Neural cell (in vitro differentiated cells): ENCODE measurements at regions not wholly inside any gene's neighbourhood (a gene's known extent, or its start where the extent isn't known, plus 50 kb on each side); places are given as distances from the start of the nearest gene placed in this dataset.

Experiments
- H2AFZ ChIP-seq: fragments of 200-600, 300-800 bp; sonication (generic), shearing (Covaris generic); 2 replicates; pipeline ENCODE4 v1.6.0; 2014; ENCODE audit warnings: low read depth, mild to moderate bottlenecking, antibody characterized with exemption, low read length, moderate library complexity
- H3F3A ChIP-seq: fragments of 200-600 bp; shearing (Covaris generic); 2 replicates; pipeline ENCODE4 v1.6.1; 2016; ENCODE audit warnings: mild to moderate bottlenecking, moderate library complexity, mixed read lengths, antibody characterized with exemption, low read length; ENCODE audit not compliant: insufficient read depth, poor library complexity, severe bottlenecking
- H3K27ac ChIP-seq: fragments of 200-600, 300-800 bp; sonication (generic), shearing (Covaris generic); 2 replicates; pipeline ENCODE4 v1.5.1; 2014; ENCODE audit warnings: mild to moderate bottlenecking, low read length, moderate library complexity
- H3K27me3 ChIP-seq: fragments of 300-800, 200-600 bp; sonication (generic), shearing (Covaris generic); 2 replicates; pipeline ENCODE4 v1.6.0; 2014; ENCODE audit warnings: mild to moderate bottlenecking, low read depth, low read length, moderate library complexity; ENCODE audit not compliant: insufficient read depth
- H3K36me3 ChIP-seq: fragments of 300-800, 200-600 bp; sonication (generic), shearing (Covaris generic); 2 replicates; pipeline ENCODE4 v1.5.1; 2014; ENCODE audit warnings: mild to moderate bottlenecking, antibody characterized with exemption, low read length, moderate library complexity; ENCODE audit not compliant: insufficient read depth
- H3K4me2 ChIP-seq: fragments of 300-800, 200-600 bp; sonication (generic), shearing (Covaris generic); 2 replicates; pipeline ENCODE4 v1.6.0; 2014; ENCODE audit warnings: mild to moderate bottlenecking, low read length
- H3K4me3 ChIP-seq: fragments of 300-800, 200-600 bp; sonication (generic), shearing (Covaris generic); 2 replicates; pipeline ENCODE4 v1.5.1; 2014; ENCODE audit warnings: mild to moderate bottlenecking, low read length, moderate library complexity
- H3K79me2 ChIP-seq: fragments of 200-600 bp; shearing (Covaris generic); replicated peaks from 2 replicates; pipeline ENCODE4 v1.6.0; 2014; ENCODE audit warnings: mild to moderate bottlenecking, low read length, moderate library complexity; ENCODE audit not compliant: insufficient read depth
- H3K9ac ChIP-seq: fragments of 300-800, 200-600 bp; sonication (generic), shearing (Covaris generic); 2 replicates; pipeline ENCODE4 v1.6.1; 2016; ENCODE audit warnings: mild to moderate bottlenecking, low read length, mixed read lengths
- H3K9me2 ChIP-seq: fragments of 200-600 bp; shearing (Covaris generic); 2 replicates; pipeline ENCODE4 v1.6.1; 2016; ENCODE audit warnings: mild to moderate bottlenecking, low read length, mixed read lengths; ENCODE audit not compliant: insufficient read depth
- H3K9me3 ChIP-seq: fragments of 200-600, 300-800 bp; sonication (generic), shearing (Covaris generic); 2 replicates; pipeline ENCODE4 v1.6.1; 2016; ENCODE audit warnings: mild to moderate bottlenecking, mixed run types, low read length, moderate library complexity, mixed read lengths
- H4K20me1 ChIP-seq: fragments of 200-600 bp; shearing (Covaris generic); 2 replicates; pipeline ENCODE4 v1.6.1; 2016; ENCODE audit warnings: mild to moderate bottlenecking, mixed run types; ENCODE audit not compliant: insufficient read depth
- CTCF ChIP-seq: fragments of 450-650 bp; IDR thresholded peaks from 2 replicates; pipeline ENCODE4 v1.5.1; 2014; ENCODE audit warnings: antibody characterized with exemption, mild to moderate bottlenecking, moderate library complexity; ENCODE audit not compliant: poor library complexity, severe bottlenecking
- EP300 ChIP-seq: fragments of 450-650 bp; conservative IDR thresholded peaks from 2 replicates; pipeline ENCODE4 v1.6.1; 2014; ENCODE audit warnings: antibody characterized with exemption, mild to moderate bottlenecking, moderate library complexity; ENCODE audit not compliant: poor library complexity, severe bottlenecking
- EZH2 ChIP-seq: fragments of 200-600, 300-800 bp; shearing (Covaris generic), sonication (generic); IDR thresholded peaks from 2 replicates; pipeline ENCODE4 v1.6.1; 2014; ENCODE audit warnings: antibody characterized with exemption, low read length, borderline replicate concordance, mild to moderate bottlenecking; ENCODE audit not compliant: insufficient read depth, poor library complexity, severe bottlenecking
- MXI1 ChIP-seq: fragments of 450-650 bp; conservative IDR thresholded peaks from 2 replicates; pipeline ENCODE4 v1.6.1; 2014; ENCODE audit warnings: antibody characterized with exemption, mild to moderate bottlenecking; ENCODE audit not compliant: poor library complexity, severe bottlenecking
- POLR2AphosphoS5 ChIP-seq: IDR thresholded peaks from 2 replicates; pipeline ENCODE4 v1.6.1; 2012
- RAD21 ChIP-seq: fragments of 450-650 bp; conservative IDR thresholded peaks from 2 replicates; pipeline ENCODE4 v1.6.1; 2014; ENCODE audit warnings: antibody characterized with exemption, mild to moderate bottlenecking, moderate library complexity
- REST ChIP-seq: IDR thresholded peaks from 2 replicates; pipeline ENCODE4 v1.6.1; 2012; ENCODE audit warnings: borderline replicate concordance
- SMC3 ChIP-seq: fragments of 450-650 bp; conservative IDR thresholded peaks from 2 replicates; pipeline ENCODE4 v1.6.1; 2014; ENCODE audit warnings: antibody characterized with exemption, mild to moderate bottlenecking, moderate library complexity; ENCODE audit not compliant: poor library complexity
- TAF1 ChIP-seq: IDR thresholded peaks from 2 replicates; pipeline ENCODE4 v1.6.1; 2012; ENCODE audit warnings: low read depth

DNA sequence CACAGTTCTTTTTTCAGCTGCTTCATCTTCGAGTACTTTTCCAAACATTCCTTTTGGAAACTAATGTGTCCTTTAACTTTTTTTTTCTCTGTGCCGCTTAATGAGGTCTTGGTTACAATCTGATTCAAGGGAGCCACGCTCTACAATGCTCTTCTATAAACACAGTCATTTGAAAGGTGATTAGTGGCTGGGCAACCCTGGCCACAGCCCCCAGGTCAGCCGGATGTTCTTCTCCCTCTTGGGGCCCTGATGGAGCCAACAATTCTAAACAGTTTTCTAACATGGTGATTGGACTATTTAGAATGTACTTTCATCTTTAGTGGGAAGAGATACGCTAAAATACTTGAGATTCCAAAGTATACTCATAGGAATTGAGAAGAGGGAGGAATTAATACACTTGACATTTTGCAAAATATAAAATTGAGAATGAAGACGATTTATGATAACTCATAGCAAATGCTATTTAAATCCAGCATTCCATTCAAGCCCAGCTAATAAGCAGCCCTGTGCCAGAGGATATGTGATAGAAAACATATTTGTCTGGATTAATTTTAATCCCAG lies 83.7 kb upstream of the MBOAT2 start:
- H3F3A ChIP-seq = no peaks in the 10 kb centered on the region
- H3K4me2 ChIP-seq = no peak overlapping the region

GRCh38 chr2:9086465-9086864 lies 83.0 kb upstream of the MBOAT2 start:
- H3K4me3 ChIP-seq = no peak overlapping the region
- no peaks in the 10 kb centered on the region for H3K9me3 ChIP-seq
- no peaks in the 10 kb centered on the region for H3K79me2 ChIP-seq
- no peaks in the 10 kb centered on the region for H3K9me2 ChIP-seq
- H4K20me1 ChIP-seq = no peaks in the 10 kb centered on the region
- H3F3A ChIP-seq = no peaks in the 10 kb centered on the region
- TF ChIP-seq MXI1 = no peak
- TF ChIP-seq EZH2 = no peak
- no peak for TF ChIP-seq RAD21
- no peak for TF ChIP-seq CTCF
- TF ChIP-seq POLR2AphosphoS5 = no peak
- TF ChIP-seq SMC3 = no peak
- no peak for TF ChIP-seq TAF1
- no peak for TF ChIP-seq EP300
- no peak for TF ChIP-seq REST
- no peak overlapping the region for H3K4me2 ChIP-seq
- no peak overlapping the region for H2AFZ ChIP-seq
- no peaks in the 10 kb centered on the region for H3K27me3 ChIP-seq
- no peak overlapping the region for H3K27ac ChIP-seq
- H3K9ac ChIP-seq = no peak overlapping the region
- H3K36me3 ChIP-seq = no peaks in the 10 kb centered on the region

More for the DNA sequence above, 83.7 kb upstream of the MBOAT2 start:
- H2AFZ ChIP-seq = no peak overlapping the region
- H3K4me3 ChIP-seq = no peak overlapping the region
- no peaks in the 10 kb centered on the region for H3K36me3 ChIP-seq
- no peak overlapping the region for H3K27ac ChIP-seq
- H3K9me2 ChIP-seq = no peaks in the 10 kb centered on the region
- H3K9ac ChIP-seq = no peak overlapping the region
- H3K9me3 ChIP-seq = no peaks in the 10 kb centered on the region
- H3K27me3 ChIP-seq = no peaks in the 10 kb centered on the region
- no peaks in the 10 kb centered on the region for H4K20me1 ChIP-seq
- no peaks in the 10 kb centered on the region for H3K79me2 ChIP-seq
- no peak for TF ChIP-seq MXI1
- no peak for TF ChIP-seq CTCF
